Upper lobe of left lung (tissue), 4 donors: ENCODE measurements at regions not wholly inside any gene's neighbourhood (a gene's known extent, or its start where the extent isn't known, plus 50 kb on each side); places are given as distances from the start of the nearest gene placed in this dataset.

Experiments
- POLR2A ChIP-seq, 4 donors: fragments of 450-650 bp; IDR thresholded peaks; one replicate each; pipeline ENCODE4 v1.5.1; 2016 to 2017; ENCODE audit warnings: antibody characterized with exemption in 4 of 4, mild to moderate bottlenecking in 2 of 4
- TF ChIP-seq, protein P1 (sequence below), 6 experiments: fragments of 450-650 bp in 4 of 6; fragments of 200-600 bp in 2 of 6; sonication (generic) in 2 of 6; IDR thresholded peaks; one replicate each; pipeline ENCODE4 v1.5.1; 2016 to 2019; ENCODE audit warnings: antibody characterized with exemption in 6 of 6

DNA sequence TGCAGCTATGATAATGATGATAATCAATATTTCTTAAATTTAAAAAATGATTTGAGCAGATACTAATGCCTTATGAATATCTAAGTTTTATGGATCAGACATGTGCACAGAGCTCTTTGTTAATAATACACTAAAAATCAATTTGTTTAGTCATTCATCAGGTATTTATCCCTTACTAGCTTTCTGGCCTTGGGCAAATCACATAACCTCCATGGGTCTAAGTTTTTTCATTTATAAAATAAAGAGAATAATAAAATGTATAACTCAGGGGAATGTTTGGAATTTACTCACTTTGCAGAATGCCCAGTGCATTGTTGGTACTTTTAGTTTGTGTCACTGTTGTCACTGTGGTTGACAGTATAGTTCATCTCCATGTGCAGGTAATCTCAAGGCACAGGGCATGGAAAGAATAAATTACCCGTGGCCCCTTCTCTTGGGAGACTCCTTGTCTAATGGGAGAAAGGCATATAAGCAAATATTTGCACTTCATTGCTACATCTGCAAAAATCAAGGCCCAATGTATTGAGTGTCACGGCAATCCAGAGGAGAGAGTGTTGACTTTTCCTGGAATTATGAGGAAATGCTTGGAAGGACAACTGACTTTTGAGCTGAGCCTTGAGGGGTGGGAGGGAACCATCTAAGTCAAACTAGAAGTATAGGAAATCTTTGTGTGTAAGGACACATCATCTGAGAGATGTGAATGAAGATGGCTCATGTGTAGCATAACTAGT, 64.7 kb upstream of the CTTNBP2 start:
- no peak for TF ChIP-seq POLR2A (IDR thresholded peaks at IDR 0.05)
- TF ChIP-seq, protein P1, sequence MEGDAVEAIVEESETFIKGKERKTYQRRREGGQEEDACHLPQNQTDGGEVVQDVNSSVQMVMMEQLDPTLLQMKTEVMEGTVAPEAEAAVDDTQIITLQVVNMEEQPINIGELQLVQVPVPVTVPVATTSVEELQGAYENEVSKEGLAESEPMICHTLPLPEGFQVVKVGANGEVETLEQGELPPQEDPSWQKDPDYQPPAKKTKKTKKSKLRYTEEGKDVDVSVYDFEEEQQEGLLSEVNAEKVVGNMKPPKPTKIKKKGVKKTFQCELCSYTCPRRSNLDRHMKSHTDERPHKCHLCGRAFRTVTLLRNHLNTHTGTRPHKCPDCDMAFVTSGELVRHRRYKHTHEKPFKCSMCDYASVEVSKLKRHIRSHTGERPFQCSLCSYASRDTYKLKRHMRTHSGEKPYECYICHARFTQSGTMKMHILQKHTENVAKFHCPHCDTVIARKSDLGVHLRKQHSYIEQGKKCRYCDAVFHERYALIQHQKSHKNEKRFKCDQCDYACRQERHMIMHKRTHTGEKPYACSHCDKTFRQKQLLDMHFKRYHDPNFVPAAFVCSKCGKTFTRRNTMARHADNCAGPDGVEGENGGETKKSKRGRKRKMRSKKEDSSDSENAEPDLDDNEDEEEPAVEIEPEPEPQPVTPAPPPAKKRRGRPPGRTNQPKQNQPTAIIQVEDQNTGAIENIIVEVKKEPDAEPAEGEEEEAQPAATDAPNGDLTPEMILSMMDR (IDR thresholded peaks at IDR 0.05) = no peak
